ENCODE measurements at regions not wholly inside any gene's neighbourhood (a gene's known extent, or its start where the extent isn't known, plus 50 kb on each side); places are given as distances from the start of the nearest gene placed in this dataset.

DNA sequence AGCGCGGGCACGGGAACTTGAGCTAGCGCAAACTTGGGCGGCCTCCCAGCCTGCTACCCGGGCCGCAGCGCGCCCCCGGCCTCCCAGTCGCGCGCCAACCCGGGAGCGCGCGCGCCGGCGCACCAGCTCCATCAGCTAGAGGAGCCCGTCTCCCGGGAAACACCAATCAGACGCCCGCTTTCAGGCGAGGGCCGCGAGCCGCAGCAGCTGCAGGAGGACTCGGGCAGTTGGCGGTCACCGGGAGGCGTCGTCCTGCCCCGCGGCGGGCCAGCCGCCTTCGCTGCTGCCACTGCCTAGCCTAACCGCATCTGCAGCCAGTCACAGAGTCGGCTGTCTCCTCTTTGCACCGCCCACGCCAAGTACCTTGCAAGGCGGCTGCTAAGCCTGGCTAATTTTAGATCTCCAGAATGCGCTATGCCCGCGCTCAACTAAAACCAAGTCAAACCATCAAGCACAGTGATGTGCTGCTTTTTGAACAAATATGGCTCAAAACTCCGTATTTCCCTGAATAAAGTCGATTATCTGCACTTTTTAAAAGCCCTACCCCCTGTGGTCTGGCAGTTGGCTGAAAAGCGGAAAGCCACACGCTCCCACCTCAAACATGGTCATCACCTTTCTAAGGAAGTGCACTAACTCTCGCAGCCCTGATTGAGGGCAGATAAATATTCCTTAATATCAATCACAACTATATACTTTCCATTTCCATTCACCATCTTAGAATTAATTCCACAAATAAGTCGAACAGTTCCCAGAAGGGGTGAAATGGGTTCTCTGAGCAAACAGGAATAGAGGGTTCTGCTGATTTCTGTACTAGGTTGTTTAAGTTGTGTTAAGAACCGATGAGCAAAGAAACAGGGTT is 221.8 kb downstream of the MEF2C start:
- TF ChIP-seq, protein P1, sequence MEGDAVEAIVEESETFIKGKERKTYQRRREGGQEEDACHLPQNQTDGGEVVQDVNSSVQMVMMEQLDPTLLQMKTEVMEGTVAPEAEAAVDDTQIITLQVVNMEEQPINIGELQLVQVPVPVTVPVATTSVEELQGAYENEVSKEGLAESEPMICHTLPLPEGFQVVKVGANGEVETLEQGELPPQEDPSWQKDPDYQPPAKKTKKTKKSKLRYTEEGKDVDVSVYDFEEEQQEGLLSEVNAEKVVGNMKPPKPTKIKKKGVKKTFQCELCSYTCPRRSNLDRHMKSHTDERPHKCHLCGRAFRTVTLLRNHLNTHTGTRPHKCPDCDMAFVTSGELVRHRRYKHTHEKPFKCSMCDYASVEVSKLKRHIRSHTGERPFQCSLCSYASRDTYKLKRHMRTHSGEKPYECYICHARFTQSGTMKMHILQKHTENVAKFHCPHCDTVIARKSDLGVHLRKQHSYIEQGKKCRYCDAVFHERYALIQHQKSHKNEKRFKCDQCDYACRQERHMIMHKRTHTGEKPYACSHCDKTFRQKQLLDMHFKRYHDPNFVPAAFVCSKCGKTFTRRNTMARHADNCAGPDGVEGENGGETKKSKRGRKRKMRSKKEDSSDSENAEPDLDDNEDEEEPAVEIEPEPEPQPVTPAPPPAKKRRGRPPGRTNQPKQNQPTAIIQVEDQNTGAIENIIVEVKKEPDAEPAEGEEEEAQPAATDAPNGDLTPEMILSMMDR (conservative IDR thresholded peaks at IDR 0.05 in 1 of 2, IDR thresholded peaks at IDR 0.05 in 1 of 2; ENCODE audit: low read depth in 1 of 2, low read length in 2 of 2): no peak
- TF ChIP-seq EZH2 (IDR thresholded peaks at IDR 0.05; ENCODE audit: low read length, missing control alignments): peak; percentile 54

Data from fibroblast of lung (primary cell).